ENCODE measurements at regions not wholly inside any gene's neighbourhood (a gene's known extent, or its start where the extent isn't known, plus 50 kb on each side); places are given as distances from the start of the nearest gene placed in this dataset.

- DNase-seq (ENCODE audit: low read depth), result no peak
- H3K4me3 ChIP-seq (ENCODE audit: low read depth, low read length), result no peak overlapping the region
- TF ChIP-seq CTCF (IDR thresholded peaks at IDR 0.05; ENCODE audit: control insufficient read depth, extremely low read depth, insufficient read depth), result no peak
Measured at GRCh38 chr6:166853371-166854325, 102.7 kb downstream of the RNASET2 start.

- no peak for DNase-seq (ENCODE audit: low read depth)
- no peak; the same call in 1 of the 2 replicates for TF ChIP-seq CTCF (IDR thresholded peaks at IDR 0.05; ENCODE audit: control insufficient read depth, extremely low read depth, insufficient read depth)
Measured at GRCh38 chr6:166852451-166852975, 103.8 kb downstream of the RNASET2 start.

GRCh38 chr6:166851911-166852310, 104.4 kb downstream of the RNASET2 start:
- DNase-seq (ENCODE audit: low read depth), result no peak
- TF ChIP-seq CTCF (IDR thresholded peaks at IDR 0.05; ENCODE audit: control insufficient read depth, extremely low read depth, insufficient read depth), result no peak
- no peak overlapping the region for H3K4me3 ChIP-seq (ENCODE audit: low read depth, low read length)

More at GRCh38 chr6:166852451-166852975, 103.8 kb downstream of the RNASET2 start:
- no peak overlapping the region for H3K4me3 ChIP-seq (ENCODE audit: low read depth, low read length)

GRCh38 chr6:166851426-166851825, 104.9 kb downstream of the RNASET2 start:
- H3K4me3 ChIP-seq (ENCODE audit: low read depth, low read length), result no peak overlapping the region
- no peak for TF ChIP-seq CTCF (IDR thresholded peaks at IDR 0.05; ENCODE audit: control insufficient read depth, extremely low read depth, insufficient read depth)
- DNase-seq (ENCODE audit: low read depth), result no peak

- DNase-seq (ENCODE audit: low read depth), result no peak
- H3K4me3 ChIP-seq (ENCODE audit: low read depth, low read length), result no peak overlapping the region
- TF ChIP-seq CTCF (IDR thresholded peaks at IDR 0.05; ENCODE audit: control insufficient read depth, extremely low read depth, insufficient read depth), result no peak
Measured at GRCh38 chr6:166850677-166851076, 105.7 kb downstream of the RNASET2 start.

GRCh38 chr6:166849749-166850183, 106.6 kb downstream of the RNASET2 start:
- no peak for TF ChIP-seq CTCF (IDR thresholded peaks at IDR 0.05; ENCODE audit: control insufficient read depth, extremely low read depth, insufficient read depth)

More at GRCh38 chr6:166849749-166850183, 106.6 kb downstream of the RNASET2 start:
- no peak overlapping the region for H3K4me3 ChIP-seq (ENCODE audit: low read depth, low read length)
- DNase-seq (ENCODE audit: low read depth), result no peak
